GM10248 (cell line): ENCODE measurements at regions not wholly inside any gene's neighbourhood (a gene's known extent, or its start where the extent isn't known, plus 50 kb on each side); places are given as distances from the start of the nearest gene placed in this dataset.
"Not testable (repeated sequence)": the region's sequence is repeated elsewhere in the genome, so short reads cannot be mapped to it uniquely, and the experiment has no call there.

Experiments used
- CTCF ChIA-PET: fragments of 300-600 bp; sonication (Branson Sonifier 250); formaldehyde crosslinking; extraction: SDS; loops from one replicate; lab custom pipeline; 2021; ENCODE audit warnings: antibody characterized with exemption; lab: Yijun Ruan, JAX
- POLR2A ChIA-PET: fragments of 350-650 bp; sonication (Branson Sonifier 250); formaldehyde crosslinking; extraction: SDS; loops from one replicate; lab custom pipeline; 2020; ENCODE audit warnings: antibody characterized with exemption; lab: Yijun Ruan, JAX
- DNase-seq: peaks from one replicate; pipeline ENCODE4 v3.0.0; 2012; ENCODE audit errors: extremely low spot score
- TF ChIP-seq, protein P1 (sequence below): IDR thresholded peaks from 2 replicates; pipeline ENCODE4 v1.5.1; 2012; ENCODE audit warnings: mild to moderate bottlenecking, low read depth; ENCODE audit errors: extremely low read depth, missing control alignments, control extremely low read depth

DNA sequence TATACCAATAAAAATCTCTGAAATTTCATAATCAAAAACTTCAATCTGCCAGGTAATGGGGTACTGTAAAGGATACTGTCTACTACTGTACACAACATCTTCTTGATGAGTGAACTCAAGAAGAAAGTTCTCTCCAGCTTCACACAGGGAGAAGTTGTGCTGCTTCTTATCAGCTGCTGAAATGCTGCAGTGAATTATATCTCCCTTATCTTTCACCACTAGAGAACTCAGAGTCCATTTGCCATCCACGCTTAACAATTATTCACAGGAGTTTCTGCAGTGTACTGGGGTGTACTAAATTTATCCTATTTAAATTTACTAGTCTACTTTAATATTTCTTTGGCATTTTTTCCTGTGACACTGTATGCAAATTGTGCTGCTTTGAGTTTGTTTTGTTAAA is 384.8 kb downstream of the TFAP2B start:
- ChIA-PET POLR2A (no interaction called here), CTCF (no interaction called here)
- DNase-seq: no peak
- TF ChIP-seq, protein P1, sequence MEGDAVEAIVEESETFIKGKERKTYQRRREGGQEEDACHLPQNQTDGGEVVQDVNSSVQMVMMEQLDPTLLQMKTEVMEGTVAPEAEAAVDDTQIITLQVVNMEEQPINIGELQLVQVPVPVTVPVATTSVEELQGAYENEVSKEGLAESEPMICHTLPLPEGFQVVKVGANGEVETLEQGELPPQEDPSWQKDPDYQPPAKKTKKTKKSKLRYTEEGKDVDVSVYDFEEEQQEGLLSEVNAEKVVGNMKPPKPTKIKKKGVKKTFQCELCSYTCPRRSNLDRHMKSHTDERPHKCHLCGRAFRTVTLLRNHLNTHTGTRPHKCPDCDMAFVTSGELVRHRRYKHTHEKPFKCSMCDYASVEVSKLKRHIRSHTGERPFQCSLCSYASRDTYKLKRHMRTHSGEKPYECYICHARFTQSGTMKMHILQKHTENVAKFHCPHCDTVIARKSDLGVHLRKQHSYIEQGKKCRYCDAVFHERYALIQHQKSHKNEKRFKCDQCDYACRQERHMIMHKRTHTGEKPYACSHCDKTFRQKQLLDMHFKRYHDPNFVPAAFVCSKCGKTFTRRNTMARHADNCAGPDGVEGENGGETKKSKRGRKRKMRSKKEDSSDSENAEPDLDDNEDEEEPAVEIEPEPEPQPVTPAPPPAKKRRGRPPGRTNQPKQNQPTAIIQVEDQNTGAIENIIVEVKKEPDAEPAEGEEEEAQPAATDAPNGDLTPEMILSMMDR: no peak

DNA sequence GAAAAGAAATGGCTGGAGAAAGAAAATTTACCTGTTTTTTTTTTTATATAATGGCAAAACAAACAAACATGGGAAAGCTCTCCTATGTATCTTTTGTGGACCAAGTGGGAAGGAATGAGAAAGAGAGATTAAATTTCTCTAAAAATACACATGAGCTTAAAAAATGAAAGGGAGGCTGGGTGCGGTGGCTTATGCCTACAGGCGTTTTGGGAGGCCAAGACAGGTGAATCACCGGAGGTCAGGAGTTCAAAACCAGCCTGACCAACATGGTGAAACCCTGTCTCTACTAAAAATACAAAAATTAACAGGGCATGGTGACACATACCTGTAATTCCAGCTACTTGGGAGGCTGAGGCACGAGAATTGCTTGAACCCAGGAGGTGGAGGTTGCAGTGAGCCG is 388.0 kb downstream of the TFAP2B start:
- POLR2A ChIA-PET, DNase-seq, CTCF ChIA-PET: not testable (repeated sequence)

DNA sequence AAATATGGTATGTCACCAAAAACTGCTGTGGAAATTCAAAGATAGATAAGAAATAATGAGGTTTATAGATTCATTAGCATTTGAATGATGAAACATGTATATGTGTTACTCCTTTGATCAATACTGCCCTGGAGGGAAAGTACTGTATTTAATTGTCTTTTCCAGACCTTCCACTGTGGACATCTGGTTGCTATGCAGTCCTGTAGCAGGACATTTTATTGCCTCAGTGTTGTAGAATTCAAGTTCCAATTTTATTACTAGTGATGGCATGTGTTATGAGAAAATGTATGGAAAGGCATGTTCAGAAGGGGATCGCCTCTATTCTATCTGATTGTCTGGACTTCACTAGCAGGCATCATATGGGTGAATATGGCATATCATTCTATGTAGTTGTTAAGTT is 391.0 kb downstream of the TFAP2B start:
- POLR2A ChIA-PET: no interaction called here
- TF ChIP-seq, protein P1: no peak
- DNase-seq: no peak
- CTCF ChIA-PET: no interaction called here

DNA sequence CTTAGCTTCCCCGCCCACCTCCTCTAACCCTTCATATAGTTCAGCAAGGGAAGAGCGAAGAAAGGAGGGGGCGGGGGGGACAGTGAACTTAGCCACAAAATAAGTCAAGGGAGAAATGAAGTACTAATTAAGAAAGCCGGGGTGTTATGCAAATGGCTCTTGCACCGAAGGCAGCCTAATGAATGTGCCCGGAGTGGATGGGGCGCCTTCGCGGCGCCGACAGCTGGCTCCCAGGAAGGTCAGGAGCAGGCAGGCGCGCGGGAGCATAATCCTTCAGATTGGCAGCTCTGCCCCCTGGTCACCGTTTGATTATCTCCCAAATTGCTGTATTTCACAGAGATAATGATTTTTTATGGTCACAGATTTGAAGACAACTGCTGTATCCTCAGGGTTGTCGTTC is 395.1 kb downstream of the TFAP2B start:
- no peak for DNase-seq
- POLR2A ChIA-PET: no interaction called here
- TF ChIP-seq, protein P1: no peak
- CTCF ChIA-PET: no interaction called here

DNA sequence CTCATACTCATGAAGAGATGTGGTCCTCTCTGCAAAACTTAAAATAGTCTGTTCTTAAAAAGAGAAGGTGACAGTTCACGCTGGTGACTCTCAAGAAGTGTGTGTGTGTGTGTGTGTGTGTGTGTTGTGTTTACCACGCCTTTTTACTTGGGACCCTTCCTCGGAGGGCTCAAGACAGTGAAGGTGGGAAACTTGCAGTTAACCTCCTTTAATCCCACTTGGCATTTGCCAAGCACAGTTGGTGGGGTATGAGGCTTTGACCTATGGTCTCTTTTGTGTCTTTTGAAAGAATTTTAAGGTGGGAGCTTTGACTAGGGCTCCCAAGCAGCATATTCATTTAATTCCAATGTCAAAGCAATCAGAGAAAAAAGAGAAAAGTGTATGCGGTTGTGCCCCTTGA is 395.8 kb downstream of the TFAP2B start:
- POLR2A ChIA-PET: no interaction called here
- no peak for DNase-seq
- CTCF ChIA-PET: no interaction called here
- TF ChIP-seq, protein P1: no peak

DNA sequence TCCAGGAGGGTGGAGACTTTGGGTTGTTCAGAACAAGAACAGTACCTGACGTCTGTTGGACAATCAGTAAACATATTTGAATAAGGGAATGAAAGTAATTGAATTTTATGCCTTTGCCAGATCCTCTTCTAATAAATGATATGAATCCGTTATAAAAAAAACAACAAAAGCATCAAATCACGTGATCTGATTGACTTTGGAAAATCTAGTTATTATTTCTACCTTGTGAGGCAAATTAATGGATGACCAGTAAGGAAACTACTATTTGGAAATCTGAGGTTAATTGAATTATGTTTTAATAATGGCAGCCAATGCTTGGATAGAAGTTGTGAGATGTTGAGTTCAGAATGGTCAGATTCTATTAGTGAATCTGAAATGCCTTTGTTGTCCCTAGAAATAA is 399.5 kb downstream of the TFAP2B start:
- no peak for DNase-seq
- ChIA-PET POLR2A (no interaction called here), CTCF (no interaction called here)
- TF ChIP-seq, protein P1: no peak

DNA sequence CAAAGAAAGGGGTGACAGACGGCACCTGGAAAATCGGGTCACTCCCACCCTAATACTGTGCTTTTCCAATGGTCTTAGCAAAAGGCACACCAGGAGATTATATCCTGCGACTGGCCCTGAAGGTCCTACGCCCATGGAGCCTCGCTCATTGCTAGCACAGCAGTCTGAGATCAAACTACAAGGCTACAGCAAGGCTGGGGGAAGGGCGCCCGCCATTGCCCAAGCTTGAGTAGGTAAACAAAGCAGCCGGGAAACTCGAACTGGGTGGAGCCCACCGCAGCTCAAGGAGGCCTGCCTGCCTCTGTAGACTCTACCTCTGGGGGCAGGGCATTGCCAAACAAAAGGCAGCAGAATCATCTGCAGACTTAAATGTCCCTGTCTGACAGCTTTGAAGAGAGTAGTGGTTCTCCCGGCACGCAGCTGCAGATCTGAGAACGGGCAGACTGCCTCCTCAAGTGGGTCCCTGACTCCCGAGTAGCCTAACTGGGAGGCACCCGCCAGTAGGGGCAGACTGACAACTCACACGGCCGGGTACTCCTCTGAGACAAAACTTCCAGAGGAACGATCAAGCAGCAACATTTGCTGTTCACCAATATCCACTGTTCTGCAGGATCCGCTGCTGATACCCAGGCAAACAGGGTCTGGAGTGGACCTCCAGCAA is 406.0 kb downstream of the TFAP2B start:
- DNase-seq, CTCF ChIA-PET: not testable (repeated sequence)

DNA sequence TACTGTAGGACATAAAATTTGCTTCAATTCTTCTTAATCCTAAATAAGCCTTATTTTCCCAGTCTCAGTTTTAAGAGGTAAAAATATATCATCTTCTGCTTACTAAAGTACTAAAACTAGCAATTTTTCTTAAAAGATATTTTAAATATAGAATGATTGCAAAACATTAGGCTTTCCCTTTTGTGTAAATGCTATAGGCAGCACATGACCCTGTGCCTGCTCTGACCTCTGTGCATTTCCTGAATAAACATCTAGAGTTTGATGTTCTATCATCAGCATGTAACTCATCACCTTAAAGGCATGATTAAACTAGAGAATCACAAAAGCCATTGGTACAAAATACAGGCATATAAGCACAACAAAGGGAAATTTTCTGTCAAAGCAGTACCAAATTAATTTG is 422.7 kb downstream of the TFAP2B start:
- DNase-seq: no peak
- TF ChIP-seq, protein P1: no peak
- POLR2A ChIA-PET: no interaction called here
- CTCF ChIA-PET: no interaction called here

More for the DNA sequence above, 406.0 kb downstream of the TFAP2B start:
- POLR2A ChIA-PET: not testable (repeated sequence)
